Keratinocyte (primary cell): ENCODE measurements at regions not wholly inside any gene's neighbourhood (a gene's known extent, or its start where the extent isn't known, plus 50 kb on each side); places are given as distances from the start of the nearest gene placed in this dataset.

Experiments
- DNase-seq: peaks from one replicate; pipeline ENCODE4 v3.0.0-alpha.2; 2011; ENCODE audit warnings: low read depth, missing footprints, low spot score
- FAIRE-seq: peaks from 2 replicates; lab custom pipeline; 2011; peaks lifted over from hg19 to GRCh38; lab: Jason Lieb, UNC
- H2AFZ ChIP-seq: 2 replicates; pipeline ENCODE4 v1.6.0; 2012; ENCODE audit warnings: low read length, control low read depth, inconsistent platforms; ENCODE audit not compliant: control insufficient read depth
- H3K27ac ChIP-seq: 2 replicates; pipeline ENCODE4 v1.5.1; 2011; ENCODE audit warnings: low read length; ENCODE audit not compliant: control insufficient read depth, insufficient read depth
- H3K27me3 ChIP-seq: 3 replicates; pipeline ENCODE4 v1.6.0; 2011; ENCODE audit warnings: low read length; ENCODE audit not compliant: control insufficient read depth, insufficient read depth; ENCODE audit errors: extremely low read depth
- H3K36me3 ChIP-seq, 2 experiments: 2 replicates in 1 of 2; 3 replicates in 1 of 2; pipeline ENCODE4 v1.5.1; 2011; ENCODE audit warnings: low read length in 2 of 2, mild to moderate bottlenecking in 1 of 2; ENCODE audit not compliant: control insufficient read depth in 2 of 2, insufficient read depth in 2 of 2; ENCODE audit errors: extremely low read depth in 1 of 2
- H3K4me1 ChIP-seq: 3 replicates; pipeline ENCODE4 v1.5.1; 2011; ENCODE audit warnings: low read length; ENCODE audit not compliant: control insufficient read depth, insufficient read depth; ENCODE audit errors: extremely low read depth
- H3K4me2 ChIP-seq: 3 replicates; pipeline ENCODE4 v1.6.0; 2011; ENCODE audit warnings: low read depth, low read length; ENCODE audit not compliant: control insufficient read depth, insufficient read depth; ENCODE audit errors: extremely low read depth
- H3K4me3 ChIP-seq, 3 experiments: fragments of 200-600 bp in 1 of 3; sonication (generic) in 1 of 3; 2 replicates in 2 of 3; 3 replicates in 1 of 3; pipeline ENCODE4 v1.5.1; 2011 to 2016; ENCODE audit warnings: low read length in 3 of 3, mild to moderate bottlenecking in 3 of 3, control low read depth in 2 of 3, inconsistent platforms in 1 of 3, low read depth in 1 of 3, mixed read lengths in 1 of 3, mixed run types in 1 of 3, moderate library complexity in 1 of 3; ENCODE audit not compliant: control insufficient read depth in 2 of 3, insufficient read depth in 2 of 3; ENCODE audit errors: extremely low read depth in 1 of 3
- H3K79me2 ChIP-seq: 2 replicates; pipeline ENCODE4 v1.6.0; 2012; ENCODE audit warnings: low read length; ENCODE audit not compliant: control insufficient read depth, insufficient read depth
- H3K9ac ChIP-seq: 3 replicates; pipeline ENCODE4 v1.6.0; 2011; ENCODE audit warnings: low read length; ENCODE audit not compliant: control insufficient read depth, insufficient read depth; ENCODE audit errors: extremely low read depth
- H3K9me1 ChIP-seq: 3 replicates; pipeline ENCODE4 v1.6.0; 2011; ENCODE audit warnings: low read length; ENCODE audit not compliant: control insufficient read depth, insufficient read depth; ENCODE audit errors: extremely low read depth
- H3K9me3 ChIP-seq: 2 replicates; pipeline ENCODE4 v1.5.1; 2012; ENCODE audit warnings: low read depth, low read length; ENCODE audit not compliant: control insufficient read depth
- H4K20me1 ChIP-seq: 3 replicates; pipeline ENCODE4 v1.6.0; 2011; ENCODE audit warnings: low read length; ENCODE audit not compliant: control insufficient read depth, insufficient read depth; ENCODE audit errors: extremely low read depth
- EZH2 ChIP-seq: IDR thresholded peaks from one replicate; pipeline ENCODE4 v1.6.1; 2012; ENCODE audit warnings: inconsistent platforms, mild to moderate bottlenecking, low read length, moderate library complexity
- dilution Hi-C: fragments of 300-500 bp; cut with MboI; formaldehyde crosslinking; loops from one replicate; pipeline ENCODE4 v1.7.0; 2020; ENCODE audit warnings: low sequenced_read_pairs; ENCODE audit not compliant: extremely low pct_ligation_motif_present
- TF ChIP-seq, protein P1 (sequence below), 3 experiments: IDR thresholded peaks in 1 of 3; conservative IDR thresholded peaks in 1 of 3; optimal IDR thresholded peaks in 1 of 3; 2 replicates in 2 of 3; 3 replicates in 1 of 3; pipeline versions ENCODE3 to v1.5.1; 2011; ENCODE audit warnings: low read length in 3 of 3, mild to moderate bottlenecking in 3 of 3, moderate library complexity in 2 of 3, control low read depth in 1 of 3, inconsistent platforms in 1 of 3; ENCODE audit not compliant: insufficient read depth in 2 of 3; ENCODE audit errors: extremely low read depth in 1 of 3

DNA sequence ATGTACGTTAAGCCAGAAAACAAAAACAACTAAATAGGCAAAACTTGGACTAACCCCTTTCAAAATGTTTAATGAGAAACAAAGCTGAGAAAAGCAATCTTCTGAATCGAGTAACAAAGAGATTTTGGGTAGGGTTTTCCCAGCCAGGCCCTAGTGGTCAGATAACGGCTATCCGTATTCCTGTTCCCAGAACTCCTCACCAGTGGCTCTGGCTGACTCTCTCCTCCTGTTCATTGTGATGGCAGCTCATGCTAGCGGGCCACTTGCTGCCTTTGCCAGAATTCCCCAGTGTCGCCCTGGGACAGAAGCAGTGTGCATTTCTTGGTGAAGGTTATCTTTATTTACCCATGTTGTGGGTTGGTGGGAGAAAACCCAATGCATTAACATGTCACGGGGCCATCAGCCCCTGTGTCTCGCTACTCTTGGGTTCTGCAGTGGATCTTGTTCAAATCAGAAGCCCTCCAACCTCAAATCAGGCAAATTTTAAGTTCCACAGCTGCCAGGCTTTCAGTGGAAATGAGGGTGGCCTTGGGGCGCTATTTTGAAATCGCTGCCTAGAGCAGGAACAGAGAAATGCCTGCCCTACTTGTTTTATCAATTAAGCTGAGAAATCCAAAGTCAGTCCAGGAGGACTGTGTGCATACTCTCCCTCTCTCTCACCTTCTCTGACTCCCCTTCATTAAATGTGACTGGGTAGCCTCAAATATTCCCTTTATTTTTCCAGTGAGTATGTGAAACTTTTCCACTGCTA, 164.5 kb upstream of the NPVF start:
- Histone ChIP-seq H3K9ac (no peak overlapping the region), H3K79me2 (no peaks in the 10 kb centered on the region), H4K20me1 (no peaks in the 10 kb centered on the region), H3K4me3 (no peak overlapping the region), H2AFZ (no peak overlapping the region), H3K36me3 (no peaks in the 10 kb centered on the region), H3K9me1 (no peaks in the 10 kb centered on the region), H3K27me3 (no peaks in the 10 kb centered on the region), H3K4me1 (no peaks in the 10 kb centered on the region), H3K9me3 (no peaks in the 10 kb centered on the region), H3K27ac (no peak overlapping the region), H3K4me2 (no peak overlapping the region)
- FAIRE-seq (no peak), DNase-seq (no peak)
- dilution Hi-C loops = no loop called here
- no peak for TF ChIP-seq EZH2
- TF ChIP-seq, protein P1, sequence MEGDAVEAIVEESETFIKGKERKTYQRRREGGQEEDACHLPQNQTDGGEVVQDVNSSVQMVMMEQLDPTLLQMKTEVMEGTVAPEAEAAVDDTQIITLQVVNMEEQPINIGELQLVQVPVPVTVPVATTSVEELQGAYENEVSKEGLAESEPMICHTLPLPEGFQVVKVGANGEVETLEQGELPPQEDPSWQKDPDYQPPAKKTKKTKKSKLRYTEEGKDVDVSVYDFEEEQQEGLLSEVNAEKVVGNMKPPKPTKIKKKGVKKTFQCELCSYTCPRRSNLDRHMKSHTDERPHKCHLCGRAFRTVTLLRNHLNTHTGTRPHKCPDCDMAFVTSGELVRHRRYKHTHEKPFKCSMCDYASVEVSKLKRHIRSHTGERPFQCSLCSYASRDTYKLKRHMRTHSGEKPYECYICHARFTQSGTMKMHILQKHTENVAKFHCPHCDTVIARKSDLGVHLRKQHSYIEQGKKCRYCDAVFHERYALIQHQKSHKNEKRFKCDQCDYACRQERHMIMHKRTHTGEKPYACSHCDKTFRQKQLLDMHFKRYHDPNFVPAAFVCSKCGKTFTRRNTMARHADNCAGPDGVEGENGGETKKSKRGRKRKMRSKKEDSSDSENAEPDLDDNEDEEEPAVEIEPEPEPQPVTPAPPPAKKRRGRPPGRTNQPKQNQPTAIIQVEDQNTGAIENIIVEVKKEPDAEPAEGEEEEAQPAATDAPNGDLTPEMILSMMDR (optimal IDR thresholded peaks at IDR 0.05 in 1 of 3, IDR thresholded peaks at IDR 0.05 in 1 of 3, conservative IDR thresholded peaks at IDR 0.05 in 1 of 3; ENCODE audit: extremely low read depth in 1 of 3, insufficient read depth in 2 of 3, low read length in 3 of 3) = no peak

DNA sequence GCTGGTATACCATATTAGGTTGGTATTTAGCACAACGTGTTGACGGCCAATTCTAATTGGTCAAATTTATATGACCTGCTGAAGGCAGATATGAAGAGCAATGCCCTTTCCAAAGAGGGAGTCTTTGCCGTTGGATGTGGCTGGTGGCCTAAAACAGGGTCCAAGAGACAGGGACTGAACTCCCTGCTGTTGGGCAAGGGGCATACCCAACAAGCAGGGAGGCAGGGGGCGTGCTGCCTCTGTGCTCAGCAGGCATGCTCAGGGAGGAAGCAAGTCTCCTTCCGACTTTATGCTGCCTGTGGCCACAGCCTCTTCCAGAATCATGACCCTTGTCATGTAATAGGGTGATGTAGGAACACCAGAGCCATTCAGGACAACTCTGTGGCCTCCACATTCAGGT, 167.7 kb upstream of the NPVF start:
- Histone ChIP-seq H3K4me1 (no peaks in the 10 kb centered on the region), H3K79me2 (no peaks in the 10 kb centered on the region), H2AFZ (no peak overlapping the region), H3K4me2 (no peak overlapping the region), H3K36me3 (no peaks in the 10 kb centered on the region), H3K4me3 (no peak overlapping the region), H3K9me3 (no peaks in the 10 kb centered on the region), H3K27ac (no peak overlapping the region), H3K9me1 (no peaks in the 10 kb centered on the region), H3K27me3 (no peaks in the 10 kb centered on the region), H3K9ac (no peak overlapping the region), H4K20me1 (no peaks in the 10 kb centered on the region)
- DNase-seq (no peak), FAIRE-seq (no peak)
- dilution Hi-C loops = no loop called here
- no peak for TF ChIP-seq EZH2
- TF ChIP-seq, protein P1 (optimal IDR thresholded peaks at IDR 0.05 in 1 of 3, IDR thresholded peaks at IDR 0.05 in 1 of 3, conservative IDR thresholded peaks at IDR 0.05 in 1 of 3; ENCODE audit: extremely low read depth in 1 of 3, insufficient read depth in 2 of 3, low read length in 3 of 3) = no peak
